Gastroesophageal sphincter (tissue), 4 donors: ENCODE measurements at regions not wholly inside any gene's neighbourhood (a gene's known extent, or its start where the extent isn't known, plus 50 kb on each side); places are given as distances from the start of the nearest gene placed in this dataset.

ENCODE experiments used
- ATAC-seq: fragments of 150-250 bp; one replicate; pipeline ENCODE4 v1.9.1; 2016; ENCODE audit warnings: mild to moderate bottlenecking, moderate library complexity
- H3K27ac ChIP-seq, 4 donors: fragments of 200-600 bp; sonication (generic) in 3 of 4; 1 replicate in 3 of 4; 2 replicates in 1 of 4; pipeline ENCODE4 v1.5.1; 2016 to 2019
- H3K27me3 ChIP-seq: fragments of 200-600 bp; sonication (generic); one replicate; pipeline ENCODE4 v1.5.1; 2019
- H3K36me3 ChIP-seq, 2 donors: fragments of 200-600 bp; sonication (generic); one replicate each; pipeline ENCODE4 v1.5.1; 2019; ENCODE audit warnings: control low read depth in 1 of 2
- H3K4me1 ChIP-seq, 3 donors: fragments of 200-600 bp; sonication (generic); 1 replicate in 2 of 3; 2 replicates in 1 of 3; pipeline ENCODE4 v1.5.1; 2016 to 2019; ENCODE audit warnings: control low read depth in 2 of 3
- H3K4me3 ChIP-seq, 2 donors: fragments of 200-600 bp; sonication (generic); one replicate each; pipeline ENCODE4 v1.5.1; 2019; ENCODE audit warnings: mild to moderate bottlenecking in 1 of 2, moderate library complexity in 1 of 2
- H3K9me3 ChIP-seq, 3 donors: fragments of 200-600 bp; sonication (generic); one replicate each; pipeline ENCODE4 v1.5.1; 2017 to 2019; ENCODE audit warnings: control low read depth in 2 of 3
- EP300 ChIP-seq: sonication (generic); formaldehyde crosslinking; IDR thresholded peaks from one replicate; pipeline ENCODE4 v1.6.1; 2017; ENCODE audit warnings: antibody characterized with exemption, mild to moderate bottlenecking
- POLR2A ChIP-seq, 2 donors: fragments of 450-650 bp; IDR thresholded peaks; one replicate each; pipeline ENCODE4 v1.6.1; 2017; ENCODE audit warnings: antibody characterized with exemption in 2 of 2, mild to moderate bottlenecking in 2 of 2, moderate library complexity in 1 of 2
- POLR2AphosphoS5 ChIP-seq: sonication (generic); formaldehyde crosslinking; IDR thresholded peaks from one replicate; pipeline ENCODE4 v1.6.1; 2017; ENCODE audit warnings: antibody characterized with exemption
- WGBS, 2 donors: methylation state at CpG; one replicate each; pipeline ENCODE4 v1.1.5; 2018; ENCODE audit warnings: low coverage in 1 of 2; 5-methylcytosine and 5-hydroxymethylcytosine counted together
- TF ChIP-seq, protein P1 (sequence below), 4 experiments: fragments of 200-600 bp in 2 of 4; fragments of 450-650 bp in 2 of 4; sonication (generic) in 1 of 4; IDR thresholded peaks; one replicate each; pipeline ENCODE4 v1.5.1; 2017 to 2019; ENCODE audit warnings: antibody characterized with exemption in 4 of 4, mild to moderate bottlenecking in 2 of 4, moderate library complexity in 2 of 4

DNA sequence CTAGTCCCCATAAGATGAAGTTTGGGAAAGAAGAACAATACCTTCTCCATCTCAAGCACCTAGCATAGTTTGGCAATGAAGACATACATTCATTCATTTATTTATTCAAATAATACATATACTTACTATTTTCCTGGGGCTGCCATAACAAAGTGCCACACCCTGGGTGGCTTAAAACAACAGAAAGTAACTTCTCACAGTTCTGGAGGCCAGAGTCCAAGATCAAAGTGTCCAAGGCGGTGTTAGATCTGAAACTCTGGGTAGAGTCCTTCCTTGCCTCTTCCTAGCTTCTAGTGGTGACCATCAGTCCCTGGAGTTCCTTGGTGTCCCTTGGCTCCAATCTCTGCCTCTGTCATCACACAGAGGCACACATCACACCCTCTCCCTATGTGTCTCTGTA lies 112.1 kb upstream of the IGSF21 start:
- peaks cover 68% of the 10 kb centered on the region for H3K27me3 ChIP-seq
- TF ChIP-seq, protein P1, sequence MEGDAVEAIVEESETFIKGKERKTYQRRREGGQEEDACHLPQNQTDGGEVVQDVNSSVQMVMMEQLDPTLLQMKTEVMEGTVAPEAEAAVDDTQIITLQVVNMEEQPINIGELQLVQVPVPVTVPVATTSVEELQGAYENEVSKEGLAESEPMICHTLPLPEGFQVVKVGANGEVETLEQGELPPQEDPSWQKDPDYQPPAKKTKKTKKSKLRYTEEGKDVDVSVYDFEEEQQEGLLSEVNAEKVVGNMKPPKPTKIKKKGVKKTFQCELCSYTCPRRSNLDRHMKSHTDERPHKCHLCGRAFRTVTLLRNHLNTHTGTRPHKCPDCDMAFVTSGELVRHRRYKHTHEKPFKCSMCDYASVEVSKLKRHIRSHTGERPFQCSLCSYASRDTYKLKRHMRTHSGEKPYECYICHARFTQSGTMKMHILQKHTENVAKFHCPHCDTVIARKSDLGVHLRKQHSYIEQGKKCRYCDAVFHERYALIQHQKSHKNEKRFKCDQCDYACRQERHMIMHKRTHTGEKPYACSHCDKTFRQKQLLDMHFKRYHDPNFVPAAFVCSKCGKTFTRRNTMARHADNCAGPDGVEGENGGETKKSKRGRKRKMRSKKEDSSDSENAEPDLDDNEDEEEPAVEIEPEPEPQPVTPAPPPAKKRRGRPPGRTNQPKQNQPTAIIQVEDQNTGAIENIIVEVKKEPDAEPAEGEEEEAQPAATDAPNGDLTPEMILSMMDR (IDR thresholded peaks at IDR 0.05) = no peak
- TF ChIP-seq POLR2AphosphoS5 = no peak
- TF ChIP-seq POLR2A (IDR thresholded peaks at IDR 0.05) = no peak
- no peak for TF ChIP-seq EP300
- no peaks in the 10 kb centered on the region for H3K4me1 ChIP-seq
- H3K36me3 ChIP-seq = no peaks in the 10 kb centered on the region
- WGBS, 2 donors = 80 to 100% methylated on average over 1 of the region's 1 CpG
- no peak for ATAC-seq
- H3K27ac ChIP-seq = no peak overlapping the region
- no peak overlapping the region for H3K4me3 ChIP-seq
- no peaks in the 10 kb centered on the region for H3K9me3 ChIP-seq

DNA sequence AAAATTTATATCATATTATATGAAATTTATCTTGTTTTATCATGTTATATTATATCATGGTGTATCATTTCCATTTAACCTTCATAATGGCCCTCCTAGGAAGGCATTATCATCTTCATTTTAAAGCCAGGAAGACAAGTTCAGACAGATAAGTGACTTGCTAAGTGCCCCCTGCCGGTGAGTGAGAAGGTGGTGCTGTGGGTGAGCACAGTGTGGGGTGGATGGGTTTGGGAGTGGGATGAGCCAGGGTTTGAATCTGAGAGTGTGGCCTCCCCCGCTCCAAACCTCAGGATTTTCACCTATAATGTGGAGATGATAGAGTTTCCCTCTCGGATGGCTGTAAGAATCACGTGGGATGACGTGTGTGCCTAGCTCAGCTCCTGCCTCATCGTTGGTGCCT lies 108.7 kb upstream of the IGSF21 start:
- no peak for TF ChIP-seq POLR2A (IDR thresholded peaks at IDR 0.05)
- no peak for TF ChIP-seq POLR2AphosphoS5
- TF ChIP-seq EP300 = no peak
- TF ChIP-seq, protein P1 (IDR thresholded peaks at IDR 0.05) = no peak
- H3K27ac ChIP-seq = no peak overlapping the region
- no peaks in the 10 kb centered on the region for H3K36me3 ChIP-seq
- H3K4me1 ChIP-seq = no peaks in the 10 kb centered on the region
- no peak for ATAC-seq
- no peak overlapping the region for H3K4me3 ChIP-seq
- H3K27me3 ChIP-seq = peaks cover 79% of the 10 kb centered on the region
- 57 to 63% methylated on average over 5 to 6 of the region's 6 CpGs for WGBS, 2 donors
- no peaks in the 10 kb centered on the region for H3K9me3 ChIP-seq

DNA sequence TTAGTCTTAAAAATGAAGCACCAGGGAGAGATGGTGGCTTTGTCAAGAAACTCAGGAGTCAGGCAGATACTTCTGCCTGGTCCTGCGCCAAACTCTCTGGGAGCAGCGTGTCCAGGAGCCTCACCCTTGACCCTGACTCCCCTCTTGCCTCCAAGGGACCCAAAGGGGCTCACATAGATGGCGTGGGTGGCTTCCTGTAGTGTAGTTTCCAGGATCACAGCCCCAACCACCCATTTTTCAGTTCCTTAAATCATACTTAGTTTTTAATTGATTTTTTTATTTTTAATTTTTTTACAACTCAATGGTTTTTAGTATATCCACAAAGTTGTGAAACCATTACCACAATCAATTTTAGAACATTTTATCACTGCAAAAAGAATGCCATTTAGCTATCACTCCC lies 107.7 kb upstream of the IGSF21 start:
- Histone ChIP-seq H3K27ac (no peak overlapping the region), H3K27me3 (peaks cover 83% of the 10 kb centered on the region), H3K36me3 (no peaks in the 10 kb centered on the region), H3K4me3 (no peak overlapping the region), H3K4me1 (no peaks in the 10 kb centered on the region), H3K9me3 (no peaks in the 10 kb centered on the region)
- ATAC-seq = no peak
- TF ChIP-seq EP300 (no peak), POLR2AphosphoS5 (no peak)
- TF ChIP-seq, protein P1 (IDR thresholded peaks at IDR 0.05) = no peak
- WGBS, 2 donors = 67% methylated on average over 1 of the region's 3 CpGs; no CpG with 5 or more reads in 1 of the 2 donors

DNA sequence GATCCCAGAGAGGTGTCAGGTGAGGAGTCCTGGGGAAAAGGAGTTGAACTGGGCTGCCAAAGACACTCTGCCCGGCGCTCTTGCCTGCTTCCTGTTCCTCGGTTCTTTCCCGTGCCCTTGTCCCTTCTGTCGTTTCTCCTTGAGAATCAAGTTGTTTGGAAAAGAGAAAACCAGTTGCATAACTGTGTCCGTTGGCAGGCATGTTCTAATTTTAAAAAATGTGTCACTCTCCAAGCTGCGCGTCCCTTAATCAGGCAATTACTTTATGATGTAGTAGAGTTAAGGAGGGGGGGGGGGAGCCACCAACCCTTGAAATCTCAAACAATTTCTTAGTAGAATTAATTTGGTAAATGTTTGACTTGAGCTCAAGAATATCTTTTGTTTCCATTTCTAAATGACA lies 105.9 kb upstream of the IGSF21 start:
- Histone ChIP-seq H3K4me3 (no peak overlapping the region), H3K4me1 (no peaks in the 10 kb centered on the region), H3K27ac (no peak overlapping the region), H3K36me3 (no peaks in the 10 kb centered on the region), H3K9me3 (no peaks in the 10 kb centered on the region), H3K27me3 (peaks cover 89% of the 10 kb centered on the region)
- no peak for ATAC-seq
- TF ChIP-seq POLR2A (IDR thresholded peaks at IDR 0.05) (no peak), EP300 (no peak), POLR2AphosphoS5 (no peak)
- TF ChIP-seq, protein P1 (IDR thresholded peaks at IDR 0.05) = no peak
- WGBS, 2 donors = 81 to 88% methylated on average over 3 to 5 of the region's 8 CpGs

DNA sequence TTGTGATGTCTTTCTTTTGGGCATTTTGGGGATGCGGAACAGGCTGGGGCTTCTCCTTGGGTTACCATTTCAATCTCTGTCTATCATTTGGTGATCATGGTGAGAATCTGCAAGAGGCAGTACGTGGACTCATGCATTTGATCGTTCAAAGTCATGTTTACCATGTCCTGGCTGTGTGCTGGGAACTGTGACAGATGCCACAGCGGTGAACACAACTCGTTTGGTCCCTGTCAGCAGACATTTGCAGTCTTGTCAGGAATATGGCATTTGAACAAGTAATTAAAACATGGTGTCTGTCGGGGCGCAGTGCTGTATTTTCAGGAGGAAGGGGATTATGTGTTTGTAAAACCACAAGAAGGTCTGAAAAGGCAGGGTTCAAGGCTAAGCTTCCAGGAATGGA lies 103.3 kb upstream of the IGSF21 start:
- Histone ChIP-seq H3K27me3 (peaks cover 87% of the 10 kb centered on the region), H3K4me1 (no peaks in the 10 kb centered on the region), H3K36me3 (no peaks in the 10 kb centered on the region), H3K9me3 (no peaks in the 10 kb centered on the region), H3K4me3 (no peak overlapping the region), H3K27ac (no peak overlapping the region)
- 63 to 72% methylated on average over 2 to 7 of the region's 7 CpGs for WGBS, 2 donors
- TF ChIP-seq, protein P1 (IDR thresholded peaks at IDR 0.05) = no peak
- TF ChIP-seq EP300 (no peak), POLR2AphosphoS5 (no peak), POLR2A (IDR thresholded peaks at IDR 0.05) (no peak)
- no peak for ATAC-seq
